Suprapubic skin (tissue), 4 donors: ENCODE measurements at regions not wholly inside any gene's neighbourhood (a gene's known extent, or its start where the extent isn't known, plus 50 kb on each side); places are given as distances from the start of the nearest gene placed in this dataset.

Experiments
- DNase-seq, 2 donors: peaks; one replicate each; pipeline ENCODE4 v3.0.0-alpha.2; 2019; ENCODE audit warnings: low spot score in 2 of 2
- H3K27ac ChIP-seq: fragments of 200-600 bp; sonication (generic); one replicate; pipeline ENCODE4 v1.5.1; 2019
- H3K27me3 ChIP-seq: fragments of 200-600 bp; sonication (generic); one replicate; pipeline ENCODE4 v1.5.1; 2019
- H3K36me3 ChIP-seq: fragments of 200-600 bp; sonication (generic); one replicate; pipeline ENCODE4 v1.5.1; 2019
- H3K4me1 ChIP-seq: fragments of 200-600 bp; sonication (generic); one replicate; pipeline ENCODE4 v1.5.1; 2019
- H3K4me3 ChIP-seq: fragments of 200-600 bp; sonication (generic); one replicate; pipeline ENCODE4 v1.5.1; 2019; ENCODE audit warnings: mild to moderate bottlenecking
- H3K9me3 ChIP-seq: fragments of 200-600 bp; sonication (generic); one replicate; pipeline ENCODE4 v1.5.1; 2019
- EP300 ChIP-seq: sonication (generic); formaldehyde crosslinking; IDR thresholded peaks from one replicate; pipeline ENCODE4 v1.6.1; 2017; ENCODE audit warnings: antibody characterized with exemption
- POLR2A ChIP-seq, 2 donors: fragments of 450-650 bp; IDR thresholded peaks; one replicate each; pipeline ENCODE4 v1.6.1; 2017; ENCODE audit warnings: antibody characterized with exemption in 2 of 2, mild to moderate bottlenecking in 2 of 2, moderate library complexity in 2 of 2
- POLR2AphosphoS5 ChIP-seq, 3 donors: sonication (generic); formaldehyde crosslinking; IDR thresholded peaks; one replicate each; pipeline ENCODE4 v1.6.1; 2017; ENCODE audit warnings: antibody characterized with exemption in 3 of 3
- WGBS: methylation state at CpG from one replicate; pipeline ENCODE4 v1.1.5; 2018; 5-methylcytosine and 5-hydroxymethylcytosine counted together
- TF ChIP-seq, protein P1 (sequence below), 2 donors: fragments of 200-600 bp in 1 of 2; fragments of 450-650 bp in 1 of 2; sonication (generic) in 1 of 2; IDR thresholded peaks; one replicate each; pipeline ENCODE4 v1.5.1; 2016 to 2019; ENCODE audit warnings: antibody characterized with exemption in 2 of 2, mild to moderate bottlenecking in 1 of 2, moderate library complexity in 1 of 2

- Histone ChIP-seq H3K9me3 (no peaks in the 10 kb centered on the region), H3K36me3 (no peaks in the 10 kb centered on the region), H3K4me1 (no peaks in the 10 kb centered on the region), H3K27me3 (no peaks in the 10 kb centered on the region), H3K27ac (no peak overlapping the region), H3K4me3 (no peak overlapping the region)
- WGBS = 90% methylated on average over 15 of the region's 17 CpGs
- no peak for DNase-seq
- no peak for TF ChIP-seq EP300
These were observed 51.8 kb downstream of the POM121L12 start for GRCh38 chr7:53087274-53087673.

GRCh38 chr7:53094191-53094590 is 58.8 kb downstream of the POM121L12 start:
- no peak overlapping the region for H3K27ac ChIP-seq
- WGBS = 75% methylated on average over 3 of the region's 3 CpGs
- no peak overlapping the region for H3K4me3 ChIP-seq
- H3K36me3 ChIP-seq = no peaks in the 10 kb centered on the region
- peaks cover 5% of the 10 kb centered on the region for H3K9me3 ChIP-seq
- no peaks in the 10 kb centered on the region for H3K27me3 ChIP-seq
- TF ChIP-seq EP300 (no peak), POLR2AphosphoS5 (IDR thresholded peaks at IDR 0.05) (no peak), POLR2A (IDR thresholded peaks at IDR 0.05) (no peak)
- TF ChIP-seq, protein P1, sequence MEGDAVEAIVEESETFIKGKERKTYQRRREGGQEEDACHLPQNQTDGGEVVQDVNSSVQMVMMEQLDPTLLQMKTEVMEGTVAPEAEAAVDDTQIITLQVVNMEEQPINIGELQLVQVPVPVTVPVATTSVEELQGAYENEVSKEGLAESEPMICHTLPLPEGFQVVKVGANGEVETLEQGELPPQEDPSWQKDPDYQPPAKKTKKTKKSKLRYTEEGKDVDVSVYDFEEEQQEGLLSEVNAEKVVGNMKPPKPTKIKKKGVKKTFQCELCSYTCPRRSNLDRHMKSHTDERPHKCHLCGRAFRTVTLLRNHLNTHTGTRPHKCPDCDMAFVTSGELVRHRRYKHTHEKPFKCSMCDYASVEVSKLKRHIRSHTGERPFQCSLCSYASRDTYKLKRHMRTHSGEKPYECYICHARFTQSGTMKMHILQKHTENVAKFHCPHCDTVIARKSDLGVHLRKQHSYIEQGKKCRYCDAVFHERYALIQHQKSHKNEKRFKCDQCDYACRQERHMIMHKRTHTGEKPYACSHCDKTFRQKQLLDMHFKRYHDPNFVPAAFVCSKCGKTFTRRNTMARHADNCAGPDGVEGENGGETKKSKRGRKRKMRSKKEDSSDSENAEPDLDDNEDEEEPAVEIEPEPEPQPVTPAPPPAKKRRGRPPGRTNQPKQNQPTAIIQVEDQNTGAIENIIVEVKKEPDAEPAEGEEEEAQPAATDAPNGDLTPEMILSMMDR (IDR thresholded peaks at IDR 0.05) = no peak
- DNase-seq = no peak
- no peaks in the 10 kb centered on the region for H3K4me1 ChIP-seq

- TF ChIP-seq, protein P1 (IDR thresholded peaks at IDR 0.05) = no peak
- TF ChIP-seq POLR2AphosphoS5 (IDR thresholded peaks at IDR 0.05) (no peak), EP300 (no peak), POLR2A (IDR thresholded peaks at IDR 0.05) (no peak)
- H3K4me1 ChIP-seq = no peaks in the 10 kb centered on the region
- H3K4me3 ChIP-seq = no peak overlapping the region
- H3K36me3 ChIP-seq = no peaks in the 10 kb centered on the region
- 75% methylated on average over 2 of the region's 2 CpGs for WGBS
- H3K27me3 ChIP-seq = no peaks in the 10 kb centered on the region
- H3K9me3 ChIP-seq = peaks cover 5% of the 10 kb centered on the region
- no peak overlapping the region for H3K27ac ChIP-seq
- no peak for DNase-seq
These were observed 59.4 kb downstream of the POM121L12 start for GRCh38 chr7:53094827-53095226.

GRCh38 chr7:53095731-53096501 is 60.5 kb downstream of the POM121L12 start:
- peaks cover 5% of the 10 kb centered on the region for H3K9me3 ChIP-seq
- WGBS = 67% methylated on average over 3 of the region's 3 CpGs
- H3K27me3 ChIP-seq = no peaks in the 10 kb centered on the region
- no peak for DNase-seq
- no peaks in the 10 kb centered on the region for H3K4me1 ChIP-seq
- TF ChIP-seq EP300 = no peak
- no peak for TF ChIP-seq POLR2AphosphoS5 (IDR thresholded peaks at IDR 0.05)
- no peak for TF ChIP-seq POLR2A (IDR thresholded peaks at IDR 0.05)
- TF ChIP-seq, protein P1 (IDR thresholded peaks at IDR 0.05) = no peak
- no peak overlapping the region for H3K4me3 ChIP-seq
- H3K36me3 ChIP-seq = no peaks in the 10 kb centered on the region
- no peak overlapping the region for H3K27ac ChIP-seq

- H3K36me3 ChIP-seq = no peaks in the 10 kb centered on the region
- H3K27me3 ChIP-seq = no peaks in the 10 kb centered on the region
- peaks cover 5% of the 10 kb centered on the region for H3K9me3 ChIP-seq
- no peak overlapping the region for H3K4me3 ChIP-seq
- WGBS = 65% methylated on average over 4 of the region's 4 CpGs
- no peak for TF ChIP-seq POLR2AphosphoS5 (IDR thresholded peaks at IDR 0.05)
- no peaks in the 10 kb centered on the region for H3K4me1 ChIP-seq
- no peak for DNase-seq
- no peak overlapping the region for H3K27ac ChIP-seq
These were observed 64.7 kb downstream of the POM121L12 start for GRCh38 chr7:53100091-53100490.

- TF ChIP-seq EP300 = no peak
- no peak for TF ChIP-seq POLR2AphosphoS5 (IDR thresholded peaks at IDR 0.05)
- TF ChIP-seq, protein P1 (IDR thresholded peaks at IDR 0.05) = no peak
- no peak for TF ChIP-seq POLR2A (IDR thresholded peaks at IDR 0.05)
- Histone ChIP-seq H3K4me3 (no peak overlapping the region), H3K36me3 (no peaks in the 10 kb centered on the region), H3K27me3 (no peaks in the 10 kb centered on the region), H3K9me3 (peaks cover 5% of the 10 kb centered on the region), H3K4me1 (no peaks in the 10 kb centered on the region), H3K27ac (no peak overlapping the region)
- no peak for DNase-seq
- WGBS = 51% methylated on average over 7 of the region's 7 CpGs
These were observed 65.6 kb downstream of the POM121L12 start for GRCh38 chr7:53101026-53101425.
